Naive thymus-derived CD4-positive, alpha-beta T cell (primary cell): ENCODE measurements at regions not wholly inside any gene's neighbourhood (a gene's known extent, or its start where the extent isn't known, plus 50 kb on each side); places are given as distances from the start of the nearest gene placed in this dataset.

Experiments
- ATAC-seq: fragments of 150-1000 bp; cut with Tn5 transposase; 2 replicates; pipeline ENCODE4 v1.10.0; 2021; ENCODE audit warnings: mild to moderate bottlenecking, moderate library complexity
- CTCF ChIA-PET: fragments of 350-600 bp; sonication (Branson Sonifier 250); formaldehyde crosslinking; loops from one replicate; lab custom pipeline; 2021; ENCODE audit warnings: antibody characterized with exemption; lab: Charles Lee
- POLR2A ChIA-PET: fragments of 350-600 bp; sonication (Branson Sonifier 250); formaldehyde crosslinking; loops from one replicate; lab custom pipeline; 2021; ENCODE audit warnings: antibody characterized with exemption, inconsistent platforms; lab: Charles Lee
- DNase-seq, 9 donors: peaks; one replicate each; pipeline versions ENCODE4 v3.0.0 to v3.0.0-alpha.2; 2020 to 2022; ENCODE audit warnings: mixed read lengths in 1 of 9
- H3K27ac ChIP-seq: one replicate; pipeline ENCODE4 v1.7.0; 2013; ENCODE audit warnings: mild to moderate bottlenecking, low read depth, low read length, moderate library complexity
- H3K27me3 ChIP-seq, 2 donors: one replicate each; pipeline ENCODE4 v1.7.0; 2013; ENCODE audit warnings: low read length in 2 of 2, mild to moderate bottlenecking in 2 of 2, moderate library complexity in 2 of 2; ENCODE audit not compliant: control insufficient read depth in 2 of 2, insufficient read depth in 2 of 2
- H3K36me3 ChIP-seq, 3 experiments: 1 replicate in 2 of 3; 2 replicates in 1 of 3; pipeline ENCODE4 v1.7.0; 2013; ENCODE audit warnings: low read length in 3 of 3, mild to moderate bottlenecking in 3 of 3, moderate library complexity in 1 of 3; ENCODE audit not compliant: insufficient read depth in 3 of 3, control insufficient read depth in 2 of 3
- H3K4me1 ChIP-seq, 2 donors: one replicate each; pipeline ENCODE4 v1.7.0; 2013; ENCODE audit warnings: low read length in 2 of 2, mild to moderate bottlenecking in 2 of 2, moderate library complexity in 1 of 2; ENCODE audit not compliant: control insufficient read depth in 2 of 2, insufficient read depth in 2 of 2
- H3K4me3 ChIP-seq: 2 replicates; pipeline ENCODE4 v1.7.0; 2013; ENCODE audit warnings: mild to moderate bottlenecking, low read length
- H3K9me3 ChIP-seq, 3 experiments: 1 replicate in 2 of 3; 2 replicates in 1 of 3; pipeline ENCODE4 v1.7.0; 2013; ENCODE audit warnings: low read length in 3 of 3; ENCODE audit not compliant: control insufficient read depth in 2 of 3
- H3K27ac Mint-ChIP-seq, 9 donors: one replicate each; pipeline ENCODE4 v1.8.0; 2020 to 2022; ENCODE audit warnings: mixed read lengths in 9 of 9, mild to moderate bottlenecking in 8 of 9, moderate library complexity in 5 of 9, inconsistent platforms in 2 of 9
- H3K27me3 Mint-ChIP-seq, 5 donors: one replicate each; pipeline ENCODE4 v1.8.0; 2021 to 2022; ENCODE audit warnings: mixed read lengths in 5 of 5, mild to moderate bottlenecking in 1 of 5
- H3K36me3 Mint-ChIP-seq, 5 donors: one replicate each; pipeline ENCODE4 v1.8.0; 2020 to 2022; ENCODE audit warnings: mixed read lengths in 5 of 5, mild to moderate bottlenecking in 3 of 5, inconsistent platforms in 1 of 5
- H3K4me1 Mint-ChIP-seq, 7 donors: one replicate each; pipeline ENCODE4 v1.8.0; 2020 to 2022; ENCODE audit warnings: mixed read lengths in 7 of 7, mild to moderate bottlenecking in 3 of 7, inconsistent platforms in 1 of 7
- H3K4me3 Mint-ChIP-seq, 10 donors: one replicate each; pipeline ENCODE4 v1.8.0; 2020 to 2022; ENCODE audit warnings: mild to moderate bottlenecking in 10 of 10, mixed read lengths in 10 of 10, moderate library complexity in 6 of 10, inconsistent platforms in 2 of 10
- H3K9me3 Mint-ChIP-seq, 11 donors: one replicate each; pipeline ENCODE4 v1.8.0; 2020 to 2022; ENCODE audit warnings: mixed read lengths in 11 of 11, mild to moderate bottlenecking in 4 of 11, inconsistent platforms in 1 of 11, moderate library complexity in 1 of 11
- intact Hi-C, 2 donors: fragments of 100-400 bp; cut with micrococcal nuclease; formaldehyde crosslinking; loops; one replicate each; pipeline ENCODE4 v1.15.1; 2023

- peaks cover 0 to 2% (median 0%) of the 10 kb centered on the region in 7 donors for H3K4me1 Mint-ChIP-seq
- POLR2A ChIA-PET: no interaction called here
Measured at GRCh38 chr3:95311272-95311671, 1248.4 kb downstream of the NSUN3 start.

GRCh38 chr3:95312650-95313049 is 1249.8 kb downstream of the NSUN3 start:
- H3K4me1 ChIP-seq: no peaks in the 10 kb centered on the region
- no peak overlapping the region for H3K27ac ChIP-seq
- no peak for ATAC-seq
- no peaks in the 10 kb centered on the region for H3K27me3 ChIP-seq
- H3K36me3 ChIP-seq: no peaks in the 10 kb centered on the region
- Mint-ChIP-seq H3K27me3 (no peaks in the 10 kb centered on the region), H3K9me3 (peaks cover 3 to 16% (median 12%) of the 10 kb centered on the region in 11 donors), H3K27ac (no peak overlapping the region), H3K36me3 (no peaks in the 10 kb centered on the region), H3K4me1 (peaks cover 0 to 2% (median 0%) of the 10 kb centered on the region in 7 donors), H3K4me3 (no peak overlapping the region)
- no peaks in the 10 kb centered on the region for H3K9me3 ChIP-seq
- ChIA-PET CTCF (no interaction called here), POLR2A (no interaction called here)
- intact Hi-C loops: no loop called here
- no peak overlapping the region for H3K4me3 ChIP-seq
- no peak for DNase-seq

More at GRCh38 chr3:95311272-95311671, 1248.4 kb downstream of the NSUN3 start:
- Histone ChIP-seq H3K36me3 (no peaks in the 10 kb centered on the region), H3K27ac (no peak overlapping the region), H3K9me3 (no peaks in the 10 kb centered on the region), H3K4me1 (no peaks in the 10 kb centered on the region), H3K27me3 (no peaks in the 10 kb centered on the region), H3K4me3 (no peak overlapping the region)
- Mint-ChIP-seq H3K4me3 (no peak overlapping the region), H3K27me3 (no peaks in the 10 kb centered on the region), H3K36me3 (no peaks in the 10 kb centered on the region), H3K27ac (no peak overlapping the region), H3K9me3 (peaks cover 4 to 16% (median 10%) of the 10 kb centered on the region in 11 donors)
- CTCF ChIA-PET: no interaction called here
- intact Hi-C loops: no loop called here
- no peak for DNase-seq
- no peak for ATAC-seq

GRCh38 chr3:95319921-95320494 is 1257.1 kb downstream of the NSUN3 start:
- Mint-ChIP-seq H3K4me3 (no peak overlapping the region), H3K27me3 (no peaks in the 10 kb centered on the region), H3K27ac (no peak overlapping the region), H3K4me1 (no peaks in the 10 kb centered on the region), H3K9me3 (peaks cover 0 to 15% (median 9%) of the 10 kb centered on the region in 11 donors), H3K36me3 (no peaks in the 10 kb centered on the region)
- Histone ChIP-seq H3K27ac (no peak overlapping the region), H3K4me1 (no peaks in the 10 kb centered on the region), H3K4me3 (no peak overlapping the region), H3K9me3 (no peaks in the 10 kb centered on the region), H3K36me3 (no peaks in the 10 kb centered on the region), H3K27me3 (no peaks in the 10 kb centered on the region)
- CTCF ChIA-PET: no interaction called here
- DNase-seq (no peak), ATAC-seq (no peak)
- intact Hi-C loops: no loop called here
- POLR2A ChIA-PET: no interaction called here

GRCh38 chr3:95327478-95327877 is 1264.6 kb downstream of the NSUN3 start:
- no peak overlapping the region for H3K4me3 Mint-ChIP-seq
- no peak for DNase-seq
- H3K4me1 Mint-ChIP-seq: no peaks in the 10 kb centered on the region
- Histone ChIP-seq H3K36me3 (no peaks in the 10 kb centered on the region), H3K27me3 (no peaks in the 10 kb centered on the region), H3K4me3 (no peak overlapping the region), H3K9me3 (no peaks in the 10 kb centered on the region), H3K4me1 (no peaks in the 10 kb centered on the region), H3K27ac (no peak overlapping the region)
- no peak overlapping the region for H3K27ac Mint-ChIP-seq
- intact Hi-C loops: no loop called here
- ChIA-PET POLR2A (no interaction called here), CTCF (no interaction called here)
- H3K9me3 Mint-ChIP-seq: peaks cover 0 to 20% (median 6%) of the 10 kb centered on the region in 11 donors
- H3K36me3 Mint-ChIP-seq: no peaks in the 10 kb centered on the region
- no peaks in the 10 kb centered on the region for H3K27me3 Mint-ChIP-seq
- no peak for ATAC-seq

GRCh38 chr3:95333826-95334225 is 1271.0 kb downstream of the NSUN3 start:
- H3K27me3 ChIP-seq: no peaks in the 10 kb centered on the region
- no peaks in the 10 kb centered on the region for H3K36me3 ChIP-seq
- no peaks in the 10 kb centered on the region for H3K27me3 Mint-ChIP-seq
- DNase-seq: no peak
- POLR2A ChIA-PET: no interaction called here
- H3K4me3 ChIP-seq: no peak overlapping the region
- H3K4me1 ChIP-seq: no peaks in the 10 kb centered on the region
- peaks cover 0 to 1% (median 0%) of the 10 kb centered on the region in 7 donors for H3K4me1 Mint-ChIP-seq
- no peak overlapping the region for H3K27ac ChIP-seq
- H3K4me3 Mint-ChIP-seq: no peak overlapping the region
- peaks cover 0 to 9% (median 3%) of the 10 kb centered on the region in 11 donors for H3K9me3 Mint-ChIP-seq
- intact Hi-C loops: no loop called here
- H3K36me3 Mint-ChIP-seq: no peaks in the 10 kb centered on the region
- no peak for ATAC-seq
- H3K9me3 ChIP-seq: no peaks in the 10 kb centered on the region
- CTCF ChIA-PET: no interaction called here
- H3K27ac Mint-ChIP-seq: no peak overlapping the region

- H3K27ac ChIP-seq: no peak overlapping the region
- POLR2A ChIA-PET: no interaction called here
- ATAC-seq (no peak), DNase-seq (no peak)
- no peak overlapping the region for H3K4me3 Mint-ChIP-seq
- H3K4me1 ChIP-seq: no peaks in the 10 kb centered on the region
- H3K9me3 ChIP-seq: no peaks in the 10 kb centered on the region
- H3K36me3 ChIP-seq: no peaks in the 10 kb centered on the region
- no peak overlapping the region for H3K27ac Mint-ChIP-seq
- H3K36me3 Mint-ChIP-seq: no peaks in the 10 kb centered on the region
- H3K4me3 ChIP-seq: no peak overlapping the region
- H3K4me1 Mint-ChIP-seq: peaks cover 0 to 1% (median 0%) of the 10 kb centered on the region in 7 donors
- CTCF ChIA-PET: no interaction called here
- peaks cover 0 to 8% (median 2%) of the 10 kb centered on the region in 11 donors for H3K9me3 Mint-ChIP-seq
- intact Hi-C loops: no loop called here
- no peaks in the 10 kb centered on the region for H3K27me3 Mint-ChIP-seq
- no peaks in the 10 kb centered on the region for H3K27me3 ChIP-seq
Measured at GRCh38 chr3:95334461-95334860, 1271.6 kb downstream of the NSUN3 start.

GRCh38 chr3:95335517-95335916 is 1272.7 kb downstream of the NSUN3 start:
- H3K27me3 ChIP-seq: no peaks in the 10 kb centered on the region
- Mint-ChIP-seq H3K9me3 (peaks cover 0 to 8% (median 4%) of the 10 kb centered on the region in 11 donors), H3K27me3 (no peaks in the 10 kb centered on the region), H3K36me3 (no peaks in the 10 kb centered on the region), H3K27ac (no peak overlapping the region), H3K4me3 (no peak overlapping the region), H3K4me1 (peaks cover 0 to 1% (median 0%) of the 10 kb centered on the region in 7 donors)
- no peak for DNase-seq
- no peak for ATAC-seq
- H3K27ac ChIP-seq: no peak overlapping the region
- no peaks in the 10 kb centered on the region for H3K36me3 ChIP-seq
- CTCF ChIA-PET: no interaction called here
- H3K4me3 ChIP-seq: no peak overlapping the region
- H3K4me1 ChIP-seq: no peaks in the 10 kb centered on the region
- intact Hi-C loops: no loop called here
- no peaks in the 10 kb centered on the region for H3K9me3 ChIP-seq
- POLR2A ChIA-PET: no interaction called here
